ENCODE measurements at regions not wholly inside any gene's neighbourhood (a gene's known extent, or its start where the extent isn't known, plus 50 kb on each side); places are given as distances from the start of the nearest gene placed in this dataset.

- TF ChIP-seq BCLAF1 (IDR thresholded peaks at IDR 0.05; ENCODE audit: borderline replicate concordance in 1 of 2, control insufficient read depth in 1 of 2, low read depth in 2 of 2, low read length in 1 of 2) (no peak), MAFK (IDR thresholded peaks at IDR 0.05; ENCODE audit: low read length) (no peak), KLF16 (IDR thresholded peaks at IDR 0.05) (no peak)
Observed at GRCh38 chr2:129336276-129336675, 643.2 kb upstream of the RAB6C start (continued).

- FAIRE-seq = no peak
- Histone ChIP-seq H3K9ac (ENCODE audit: insufficient read depth in 1 of 2, low read depth in 2 of 2, low read length in 2 of 2) (no peak overlapping the region), H3K36me3 (ENCODE audit: control insufficient read depth, insufficient read depth, low read length) (no peaks in the 10 kb centered on the region), H3K4me2 (ENCODE audit: insufficient read depth, low read length) (no peak overlapping the region), H3K9me1 (ENCODE audit: control insufficient read depth, insufficient read depth, low read length) (no peaks in the 10 kb centered on the region), H3K27ac (ENCODE audit: extremely low read depth, low read depth, low read length) (no peak overlapping the region), H3K4me1 (replicated peaks in 1 of 2; ENCODE audit: control insufficient read depth in 2 of 2, insufficient read depth in 2 of 2, low read length in 2 of 2) (no peaks in the 10 kb centered on the region), H2AFZ (ENCODE audit: low read depth, low read length) (no peak overlapping the region), H3K9me3 (replicated peaks; ENCODE audit: control insufficient read depth, insufficient read depth, low read depth, low read length) (no peaks in the 10 kb centered on the region), H3K27me3 (ENCODE audit: control insufficient read depth in 2 of 2, insufficient read depth in 2 of 2, low read length in 2 of 2) (peaks cover 0 to 10% of the 10 kb centered on the region in 2 experiments; a peak in 2 of 5 replicates), H3K4me3 (no peak overlapping the region), H4K20me1 (replicated peaks; ENCODE audit: control insufficient read depth, insufficient read depth, low read length) (no peaks in the 10 kb centered on the region), H3K79me2 (ENCODE audit: control insufficient read depth, insufficient read depth, low read length) (no peaks in the 10 kb centered on the region)
- WGBS (ENCODE audit: insufficient coverage, low coverage, missing lambda C conversion rate) = 3% methylated on average over 6 of the region's 6 CpGs
- peak; percentile 63; the same call in 2 of the 3 replicates for ATAC-seq
- ChIA-PET CTCF (ENCODE audit: low intra/inter-chr PET ratio) (no interaction called here), POLR2A (interaction anchor here (0.5 to 0.6 kb wide), 2 partner anchors 26 to 1660 kb away, joined by 4 read pairs; no protein-coding TSS in a partner anchor)
- DNase-seq (ENCODE audit: extremely low read depth in 1 of 4, low spot score in 3 of 4) = peak in 1 of 4 experiments; percentile 8
- intact Hi-C loops (cut with micrococcal nuclease) (no loop called here), in situ Hi-C loops (cut with MboI) (no loop called here)
- BruUV-seq (replicated peaks) = no TSS peak
- TF ChIP-seq ETS1 (conservative IDR thresholded peaks at IDR 0.05; ENCODE audit: control insufficient read depth, low read depth, low read length) (no peak), CTCF (IDR thresholded peaks at IDR 0.05 in 2 of 3, conservative IDR thresholded peaks at IDR 0.05 in 1 of 3; ENCODE audit: insufficient read depth in 2 of 3, low read depth in 1 of 3, low read length in 3 of 3) (peak in 1 of 3 experiments; percentile 22; a peak in 1 of 6 replicates), ZNF436 (CRISPR knock-in tag; IDR thresholded peaks at IDR 0.05) (no peak), HES1 (IDR thresholded peaks at IDR 0.05; ENCODE audit: low read depth) (no peak), BHLHE40 (IDR thresholded peaks at IDR 0.05; ENCODE audit: low read length) (peak; percentile 52; the same call in 1 of the 2 replicates), TCF7 (IDR thresholded peaks at IDR 0.05; ENCODE audit: borderline replicate concordance) (no peak), E2F4 (CRISPR knock-in tag; IDR thresholded peaks at IDR 0.05; ENCODE audit: low read depth) (no peak)
Observed at GRCh38 chr2:129337076-129337475, 642.4 kb upstream of the RAB6C start.
